Astrocyte of the spinal cord (primary cell): ENCODE measurements at regions not wholly inside any gene's neighbourhood (a gene's known extent, or its start where the extent isn't known, plus 50 kb on each side); places are given as distances from the start of the nearest gene placed in this dataset.

Experiments
- DNase-seq: peaks from one replicate; pipeline ENCODE4 v3.0.0; 2011; ENCODE audit warnings: low read depth, low spot score
- H3K4me3 ChIP-seq: 2 replicates; pipeline ENCODE4 v1.5.1; 2011; ENCODE audit warnings: low read depth, mild to moderate bottlenecking, low read length, moderate library complexity
- in situ Hi-C: cut with HindIII; loops from 2 replicates; pipeline ENCODE4 v1.10.0; 2017; ENCODE audit warnings: low sequenced_read_pairs
- TF ChIP-seq, protein P1 (sequence below): IDR thresholded peaks from 2 replicates; pipeline ENCODE4 v1.5.1; 2012; ENCODE audit warnings: low read depth, mild to moderate bottlenecking, low read length, inconsistent platforms

DNA sequence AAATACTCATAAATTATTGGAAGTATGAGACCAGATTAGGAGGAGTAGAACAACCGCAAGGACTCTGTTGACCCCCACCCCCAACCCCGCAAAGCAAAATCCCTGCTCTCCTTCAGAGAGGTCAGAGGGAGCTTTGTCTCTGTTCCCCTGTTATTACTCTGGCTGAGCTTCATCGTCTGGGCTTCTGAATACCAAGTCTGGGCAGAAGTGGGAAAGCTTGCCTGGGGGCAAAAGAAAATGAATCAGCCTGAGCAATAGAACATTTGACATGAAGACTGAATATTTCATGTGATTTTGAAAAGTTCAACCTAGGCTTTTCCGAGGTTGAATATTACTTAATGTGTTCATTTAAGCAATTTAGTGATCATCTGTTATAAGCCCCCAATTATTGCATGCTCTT is 114.6 kb upstream of the ARHGAP28 start:
- TF ChIP-seq, protein P1, sequence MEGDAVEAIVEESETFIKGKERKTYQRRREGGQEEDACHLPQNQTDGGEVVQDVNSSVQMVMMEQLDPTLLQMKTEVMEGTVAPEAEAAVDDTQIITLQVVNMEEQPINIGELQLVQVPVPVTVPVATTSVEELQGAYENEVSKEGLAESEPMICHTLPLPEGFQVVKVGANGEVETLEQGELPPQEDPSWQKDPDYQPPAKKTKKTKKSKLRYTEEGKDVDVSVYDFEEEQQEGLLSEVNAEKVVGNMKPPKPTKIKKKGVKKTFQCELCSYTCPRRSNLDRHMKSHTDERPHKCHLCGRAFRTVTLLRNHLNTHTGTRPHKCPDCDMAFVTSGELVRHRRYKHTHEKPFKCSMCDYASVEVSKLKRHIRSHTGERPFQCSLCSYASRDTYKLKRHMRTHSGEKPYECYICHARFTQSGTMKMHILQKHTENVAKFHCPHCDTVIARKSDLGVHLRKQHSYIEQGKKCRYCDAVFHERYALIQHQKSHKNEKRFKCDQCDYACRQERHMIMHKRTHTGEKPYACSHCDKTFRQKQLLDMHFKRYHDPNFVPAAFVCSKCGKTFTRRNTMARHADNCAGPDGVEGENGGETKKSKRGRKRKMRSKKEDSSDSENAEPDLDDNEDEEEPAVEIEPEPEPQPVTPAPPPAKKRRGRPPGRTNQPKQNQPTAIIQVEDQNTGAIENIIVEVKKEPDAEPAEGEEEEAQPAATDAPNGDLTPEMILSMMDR, result no peak
- DNase-seq, result no peak
- no peak overlapping the region for H3K4me3 ChIP-seq
- in situ Hi-C loops, result no loop called here

DNA sequence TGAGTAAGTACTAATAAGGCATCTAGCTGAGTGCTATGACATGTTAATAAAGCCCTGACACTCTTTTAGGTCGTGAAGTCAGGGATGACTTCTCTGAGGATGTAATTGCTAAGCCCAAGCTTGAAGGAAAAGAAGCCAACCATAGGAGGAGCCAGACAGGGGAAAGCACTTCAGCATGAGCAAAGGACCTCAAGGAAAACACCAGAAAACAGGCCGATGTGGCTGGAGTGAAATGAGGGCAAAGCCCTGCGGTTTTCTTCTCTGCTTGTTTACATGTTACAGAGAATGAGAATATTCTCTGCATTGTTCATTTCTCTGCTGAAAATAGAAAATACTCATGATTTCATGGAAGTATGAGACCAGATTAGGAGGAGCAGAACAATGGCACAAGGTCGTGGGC is 112.5 kb upstream of the ARHGAP28 start:
- DNase-seq, result no peak
- TF ChIP-seq, protein P1, result no peak
- no peak overlapping the region for H3K4me3 ChIP-seq
- in situ Hi-C loops, result no loop called here

DNA sequence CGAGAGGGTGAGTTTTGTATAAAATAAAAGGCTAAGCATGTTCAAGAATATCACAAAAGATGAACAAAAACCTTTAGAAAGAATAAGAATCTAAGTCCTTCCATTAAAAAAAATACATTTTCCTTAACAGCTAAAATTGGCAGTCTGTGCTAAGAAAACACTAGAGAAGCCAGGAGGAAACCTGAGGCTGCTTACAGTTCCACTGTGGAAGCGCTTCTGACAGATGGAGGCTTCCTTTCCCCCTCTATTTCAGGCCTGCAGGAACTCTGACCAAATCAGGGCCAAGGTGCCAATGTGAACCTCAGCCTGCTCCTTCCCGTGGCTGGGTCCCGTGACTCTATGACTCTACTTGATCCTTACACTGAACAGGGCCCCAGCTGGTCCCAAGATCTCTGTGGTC is 108.1 kb upstream of the ARHGAP28 start:
- no peak overlapping the region for H3K4me3 ChIP-seq
- in situ Hi-C loops, result no loop called here
- TF ChIP-seq, protein P1, result no peak
- DNase-seq, result no peak

DNA sequence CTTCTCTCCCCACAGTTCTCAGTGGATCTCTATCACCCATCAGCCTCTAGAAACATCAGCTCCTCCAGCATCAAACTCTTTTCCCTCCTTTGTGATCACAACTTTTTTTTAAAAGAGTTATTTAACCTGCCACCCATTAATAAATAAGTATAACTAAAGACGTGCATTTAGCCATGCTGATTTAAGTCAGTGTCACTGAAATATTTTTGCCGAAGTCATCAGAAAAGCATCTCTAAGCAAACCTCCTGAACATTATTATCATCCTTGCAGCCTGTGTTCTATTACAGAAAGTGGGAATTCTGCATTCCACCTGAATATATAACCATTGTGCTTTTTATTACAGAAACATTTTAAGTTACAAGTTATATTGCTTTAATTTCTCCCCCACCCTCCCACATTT is 106.2 kb upstream of the ARHGAP28 start:
- no peak for DNase-seq
- TF ChIP-seq, protein P1, result no peak
- H3K4me3 ChIP-seq, result no peak overlapping the region
- in situ Hi-C loops, result no loop called here

DNA sequence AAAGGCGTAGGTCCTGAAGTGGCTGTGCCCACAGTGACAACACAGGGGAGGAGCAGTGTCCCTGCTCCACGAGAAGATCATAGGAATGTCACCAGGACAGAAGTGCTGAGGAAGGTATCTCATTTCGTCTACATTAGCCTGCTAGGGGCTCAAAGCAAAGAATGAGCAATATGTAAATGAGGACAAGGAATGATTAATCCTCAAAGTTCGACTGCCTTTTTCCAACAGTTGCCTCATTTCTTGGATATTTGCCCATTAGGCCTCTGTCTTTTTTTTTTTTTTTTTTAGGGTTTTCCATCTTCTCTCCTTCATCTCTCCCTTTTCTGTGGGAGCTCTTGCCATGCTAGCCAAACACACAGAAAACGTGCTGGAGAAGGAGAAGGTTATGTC is 105.2 kb upstream of the ARHGAP28 start:
- no peak overlapping the region for H3K4me3 ChIP-seq
- TF ChIP-seq, protein P1, result no peak
- DNase-seq, result peak; percentile 70
- in situ Hi-C loops, result no loop called here

DNA sequence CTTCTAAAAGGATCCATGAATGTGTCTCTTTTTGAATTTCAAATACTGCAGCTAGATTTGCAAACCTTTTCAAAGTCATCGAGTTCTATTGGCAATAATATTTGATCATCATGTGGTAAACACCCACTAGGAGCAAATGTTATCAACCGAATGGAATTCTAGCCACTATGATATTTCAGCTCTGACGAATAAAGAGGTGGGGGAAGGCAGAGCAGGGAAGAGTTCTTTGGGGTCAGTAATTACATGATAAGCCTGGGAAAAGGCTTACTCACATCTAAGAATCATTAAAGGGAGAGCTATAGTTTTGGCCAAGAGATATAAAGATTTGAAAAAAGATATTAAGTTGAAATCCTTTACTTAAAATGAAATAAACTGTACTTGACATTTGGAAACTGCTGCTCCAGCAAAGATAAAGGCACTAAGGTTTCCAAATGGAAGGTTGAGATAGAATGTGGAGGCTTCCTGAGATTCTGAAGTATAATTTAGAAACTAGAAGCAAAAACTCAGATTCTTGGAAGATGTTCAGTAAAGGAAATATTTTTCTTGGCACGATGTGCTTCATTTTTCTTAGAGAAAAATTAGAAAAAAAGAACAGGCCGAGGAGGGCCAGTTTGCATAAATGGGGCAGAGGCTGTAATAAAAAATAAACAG is 104.7 kb upstream of the ARHGAP28 start:
- TF ChIP-seq, protein P1, result no peak
- DNase-seq, result peak; percentile 80
- in situ Hi-C loops, result no loop called here
- no peak overlapping the region for H3K4me3 ChIP-seq
